HEK293 (cell line): ENCODE measurements at regions not wholly inside any gene's neighbourhood (a gene's known extent, or its start where the extent isn't known, plus 50 kb on each side); places are given as distances from the start of the nearest gene placed in this dataset.

Experiments
- CTCF ChIP-seq: fragments of 450-650 bp; formaldehyde crosslinking; IDR thresholded peaks from 2 replicates; pipeline ENCODE4 v1.5.1; 2016; ENCODE audit warnings: missing biosample characterization, missing genetic modification characterization
- GLI4 ChIP-seq: fragments of 450-650 bp; formaldehyde crosslinking; IDR thresholded peaks from 2 replicates; pipeline ENCODE4 v1.5.1; 2016; ENCODE audit warnings: missing biosample characterization, missing genetic modification characterization
- MEIS1 ChIP-seq: sonication (generic); formaldehyde crosslinking; IDR thresholded peaks from 2 replicates; pipeline ENCODE4 v1.8.1; 2022; ENCODE audit warnings: missing genetic modification reagents, mild to moderate bottlenecking, borderline replicate concordance
- REST ChIP-seq: fragments of 450-650 bp; formaldehyde crosslinking; IDR thresholded peaks from 2 replicates; pipeline ENCODE4 v1.5.1; 2016; ENCODE audit warnings: missing biosample characterization, missing genetic modification characterization
- SETDB1 ChIP-seq: IDR thresholded peaks from one replicate; pipeline ENCODE4 v1.6.1; 2017; ENCODE audit warnings: mild to moderate bottlenecking, low read length, moderate library complexity, mixed read lengths; ENCODE audit not compliant: insufficient read length
- WT1 ChIP-seq: fragments of 450-650 bp; formaldehyde crosslinking; IDR thresholded peaks from 2 replicates; pipeline ENCODE4 v1.5.1; 2016; ENCODE audit warnings: missing biosample characterization, missing genetic modification characterization
- ZBTB1 ChIP-seq: fragments of 450-650 bp; formaldehyde crosslinking; IDR thresholded peaks from 2 replicates; pipeline ENCODE4 v1.5.1; 2016; ENCODE audit warnings: missing biosample characterization, missing genetic modification characterization
- ZBTB21 ChIP-seq: fragments of 450-650 bp; formaldehyde crosslinking; IDR thresholded peaks from 2 replicates; pipeline ENCODE4 v1.5.1; 2017; ENCODE audit warnings: missing biosample characterization, missing genetic modification characterization
- ZNF341 ChIP-seq: fragments of 450-650 bp; formaldehyde crosslinking; IDR thresholded peaks from 2 replicates; pipeline ENCODE4; 2016; ENCODE audit warnings: low read depth, missing biosample characterization, missing genetic modification characterization
- ZNF660 ChIP-seq: fragments of 450-650 bp; IDR thresholded peaks from 2 replicates; pipeline ENCODE4 v1.5.1; 2018; ENCODE audit warnings: missing biosample characterization, mild to moderate bottlenecking, missing genetic modification characterization
- TF ChIP-seq, protein P1 (sequence below): fragments of 450-650 bp; formaldehyde crosslinking; IDR thresholded peaks from 2 replicates; pipeline ENCODE4 v1.5.1; 2016; ENCODE audit warnings: missing biosample characterization, missing genetic modification characterization

GRCh38 chr4:79625361-79625760 is 217.3 kb upstream of the GK2 start:
- no peak for TF ChIP-seq CTCF
- no peak for TF ChIP-seq ZNF341 (tag by site-specific recombination)
- TF ChIP-seq GLI4 (tag by site-specific recombination), result no peak
- TF ChIP-seq WT1 (tag by site-specific recombination), result no peak
- no peak for TF ChIP-seq MEIS1
- TF ChIP-seq SETDB1, result no peak
- TF ChIP-seq ZBTB21, result no peak
- no peak for TF ChIP-seq ZBTB1 (tag by site-specific recombination)
- TF ChIP-seq, protein P1, sequence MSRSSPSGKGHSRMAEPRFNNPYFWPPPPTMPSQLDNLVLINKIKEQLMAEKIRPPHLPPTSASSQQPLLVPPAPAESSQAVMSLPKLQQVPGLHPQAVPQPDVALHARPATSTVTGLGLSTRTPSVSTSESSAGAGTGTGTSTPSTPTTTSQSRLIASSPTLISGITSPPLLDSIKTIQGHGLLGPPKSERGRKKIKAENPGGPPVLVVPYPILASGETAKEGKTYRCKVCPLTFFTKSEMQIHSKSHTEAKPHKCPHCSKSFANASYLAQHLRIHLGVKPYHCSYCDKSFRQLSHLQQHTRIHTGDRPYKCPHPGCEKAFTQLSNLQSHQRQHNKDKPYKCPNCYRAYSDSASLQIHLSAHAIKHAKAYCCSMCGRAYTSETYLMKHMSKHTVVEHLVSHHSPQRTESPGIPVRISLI (tag by site-specific recombination), result no peak
- TF ChIP-seq ZNF660 (tag by site-specific recombination), result no peak
- no peak for TF ChIP-seq REST (tag by site-specific recombination)
